ENCODE measurements at regions not wholly inside any gene's neighbourhood (a gene's known extent, or its start where the extent isn't known, plus 50 kb on each side); places are given as distances from the start of the nearest gene placed in this dataset.
"Not testable (repeated sequence)": the region's sequence is repeated elsewhere in the genome, so short reads cannot be mapped to it uniquely, and the experiment has no call there.

DNA sequence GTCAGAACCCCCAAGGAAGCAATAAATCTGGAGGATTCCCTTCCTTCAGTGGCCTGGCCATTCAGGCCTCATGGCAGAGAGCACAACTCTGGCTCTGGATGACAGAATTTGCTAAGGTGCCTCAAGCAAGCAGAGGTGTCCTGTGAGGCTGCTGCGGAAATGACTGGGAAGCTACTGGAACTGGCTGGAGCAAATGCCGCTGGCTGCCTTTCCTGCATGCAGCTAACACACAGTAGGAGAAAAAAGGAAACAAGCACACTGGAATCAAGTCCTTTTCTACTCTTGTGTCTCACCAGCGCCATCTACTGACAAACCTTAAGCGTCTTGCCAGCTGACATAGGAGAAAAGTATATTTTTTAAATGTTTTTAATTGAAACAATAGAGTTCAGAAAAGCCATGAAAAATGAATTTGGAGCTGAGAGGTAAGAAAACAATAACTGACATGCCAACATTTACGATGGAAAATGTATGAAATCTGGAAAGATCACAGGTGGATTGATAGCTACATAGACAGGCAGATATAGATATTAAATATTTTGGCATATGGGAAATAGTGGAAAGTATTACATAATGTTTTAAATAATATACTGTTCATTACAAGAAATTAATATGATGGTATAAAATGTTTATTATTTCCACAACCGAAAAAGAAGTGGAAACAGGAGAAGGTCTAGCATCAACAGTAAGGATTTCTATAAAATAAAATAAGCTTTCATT is 951.6 kb downstream of the ANKRD7 start:
- DNase-seq, result peak; percentile 83

DNA sequence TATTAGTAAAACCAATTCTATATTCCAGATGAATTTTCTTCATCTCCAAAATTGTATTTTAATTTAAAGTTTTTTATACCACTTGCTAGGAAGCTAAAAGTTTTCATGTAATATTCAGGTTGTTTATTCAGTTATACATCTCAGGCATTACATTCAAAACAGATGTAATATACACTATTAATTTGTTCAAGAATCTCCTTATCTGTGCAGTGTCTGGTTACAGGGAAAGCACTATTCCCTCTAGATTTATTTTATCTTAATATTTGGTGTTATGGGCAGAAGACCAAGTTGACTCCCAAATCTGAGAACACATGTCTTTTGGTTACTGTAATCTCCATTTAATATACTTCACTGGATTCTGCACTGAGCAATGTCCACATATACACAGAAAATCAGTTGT is 953.4 kb downstream of the ANKRD7 start:
- no peak for DNase-seq

DNA sequence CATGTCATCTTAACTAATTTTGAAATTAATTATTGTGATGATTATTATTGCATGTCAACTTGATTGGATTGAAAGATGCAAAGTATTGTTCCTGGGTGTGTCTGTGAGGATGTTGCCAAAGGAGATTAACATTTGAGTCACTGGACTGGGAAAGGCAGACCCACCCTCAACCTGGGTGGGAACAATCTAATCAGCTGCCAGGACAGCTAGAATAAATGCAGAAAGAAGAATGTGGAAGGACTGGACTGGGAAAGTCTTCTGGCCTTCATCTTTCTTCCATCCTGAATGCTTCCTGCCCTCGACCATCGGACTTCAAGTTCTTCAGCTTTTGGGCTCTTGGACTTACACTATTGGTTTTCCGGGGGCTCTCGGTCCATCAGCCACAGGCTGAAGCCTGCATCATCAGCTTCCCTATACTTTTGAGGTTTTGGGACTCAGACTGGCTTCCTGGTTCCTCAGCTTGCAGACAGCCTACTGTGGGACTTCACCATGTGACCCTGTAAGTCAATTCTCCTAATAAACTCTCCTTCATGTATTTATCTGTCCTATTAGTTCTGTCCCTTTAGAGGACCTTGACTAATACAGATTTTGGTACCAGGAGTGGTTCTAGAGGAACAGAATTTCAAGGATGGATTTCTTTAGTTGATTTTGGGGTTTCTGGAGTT is 959.8 kb downstream of the ANKRD7 start:
- DNase-seq, result no peak

DNA sequence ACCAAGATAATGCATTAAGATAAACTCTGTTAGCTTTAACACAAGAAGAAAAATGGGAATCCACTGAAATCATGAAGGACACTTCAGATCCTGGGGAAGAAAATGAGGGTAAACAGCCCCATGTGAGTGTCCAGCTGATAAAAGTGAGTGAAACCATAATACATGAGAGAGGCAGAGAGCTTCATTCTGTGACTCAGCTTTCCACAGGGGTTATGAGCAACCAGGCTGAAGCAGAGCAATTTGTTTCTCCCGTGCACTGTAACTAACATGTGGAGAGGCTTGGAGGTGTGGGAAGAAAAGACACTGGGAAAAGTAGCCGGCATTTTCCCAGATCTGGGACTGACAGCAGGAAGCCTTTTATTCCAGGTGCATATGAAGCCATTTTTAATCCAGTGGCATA is 971.7 kb downstream of the ANKRD7 start:
- no peak for DNase-seq

DNA sequence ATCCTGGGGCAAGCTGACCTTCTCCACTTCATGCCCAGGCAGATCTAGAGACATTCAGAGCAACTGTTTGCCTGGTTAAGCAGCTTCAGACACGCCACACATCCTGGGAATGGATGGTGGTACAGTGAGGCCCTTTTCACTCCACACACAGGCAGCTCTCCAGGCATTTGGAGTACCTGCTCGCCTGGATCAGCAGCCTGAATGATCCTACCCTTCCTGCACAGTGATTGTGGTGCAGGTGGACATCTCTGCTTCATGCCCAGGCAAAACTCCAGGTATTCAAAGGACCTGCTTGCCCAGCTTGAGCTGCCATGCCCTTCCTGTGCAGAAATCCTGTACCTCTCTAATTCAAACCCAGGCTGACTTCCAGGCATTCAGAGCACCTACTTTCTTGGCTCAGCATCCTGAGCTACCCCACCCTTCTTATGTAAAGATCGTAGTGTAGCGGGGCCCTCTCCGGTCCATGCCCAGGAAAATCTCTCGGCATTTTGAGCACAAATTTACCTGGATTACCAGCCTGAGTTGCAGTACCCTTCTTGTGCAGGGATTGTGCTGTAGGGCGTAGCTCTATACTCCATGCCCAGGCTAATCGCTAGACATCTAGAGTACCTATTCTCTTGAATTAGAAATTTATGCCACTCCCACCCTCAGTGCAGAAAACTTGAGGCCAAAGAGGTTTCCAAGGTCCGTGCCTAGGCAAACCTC is 972.8 kb downstream of the ANKRD7 start:
- DNase-seq, result no peak

DNA sequence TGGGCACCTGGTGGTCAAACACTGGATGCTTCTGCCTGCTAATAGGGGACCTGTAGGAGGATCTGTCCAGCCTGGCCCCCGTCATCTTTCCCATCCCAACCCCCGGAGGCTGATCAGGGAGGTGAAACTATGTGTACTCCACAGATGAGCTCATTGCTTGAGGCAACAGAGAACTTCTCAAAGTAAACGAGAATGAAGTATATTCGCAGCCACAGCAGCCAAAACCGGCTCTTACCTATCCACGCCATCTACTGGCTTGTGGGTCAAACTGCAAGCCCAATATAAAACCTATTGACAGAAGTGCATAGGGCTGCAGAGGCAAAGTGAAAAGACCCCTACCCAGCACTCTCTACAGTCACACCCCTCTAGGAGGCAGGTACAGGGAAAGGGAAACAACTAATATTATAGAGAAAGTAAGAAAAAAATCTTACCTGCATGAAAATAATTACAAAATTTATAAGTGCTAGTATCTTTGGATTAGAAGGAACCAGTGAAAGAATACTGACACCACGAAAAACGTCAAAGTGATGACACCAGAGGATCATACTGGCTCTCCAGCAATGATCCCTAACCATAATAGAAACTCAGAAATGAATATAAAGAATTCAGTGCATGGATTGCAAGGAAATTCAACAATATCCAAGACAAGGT is 973.5 kb downstream of the ANKRD7 start:
- DNase-seq, result peak; percentile 56

DNA sequence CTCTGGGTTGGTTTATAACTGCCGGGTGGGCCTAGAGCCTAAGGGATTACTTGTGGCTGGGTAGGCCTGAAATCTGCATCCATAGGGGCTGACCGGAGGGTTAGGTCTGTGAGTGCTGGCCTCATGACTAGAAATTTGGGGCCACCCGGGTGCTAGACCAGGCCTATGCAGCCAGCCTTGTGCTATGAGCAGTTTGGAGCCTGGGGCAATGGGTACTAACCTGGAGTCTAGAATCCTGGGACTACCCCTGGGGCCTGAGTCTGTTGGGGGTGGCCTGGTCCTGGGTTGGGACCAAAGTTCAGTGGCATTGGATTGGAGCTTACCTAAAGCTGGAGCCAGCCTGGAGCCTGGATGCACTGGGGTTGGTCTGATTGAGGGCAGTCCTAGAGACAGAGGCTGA is 995.2 kb downstream of the ANKRD7 start:
- DNase-seq, result no peak

DNA sequence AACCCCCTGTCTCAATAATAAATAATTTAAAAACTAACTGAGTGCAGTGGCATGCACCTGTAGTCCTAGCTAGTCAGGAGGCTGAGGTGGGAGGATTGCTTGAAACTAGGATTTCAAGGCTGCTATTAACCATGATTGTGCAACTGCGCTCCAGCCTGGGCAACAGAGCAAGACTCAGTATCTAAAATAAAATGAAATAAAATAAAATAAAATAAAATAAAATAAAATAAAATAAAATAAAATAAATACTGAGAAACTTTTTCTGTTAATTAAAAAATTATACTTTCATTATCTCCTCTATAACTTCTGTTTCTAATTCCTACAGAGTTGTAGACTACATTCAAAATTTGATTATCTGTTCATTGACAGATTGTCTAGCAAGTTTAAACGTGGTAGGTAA is 999.4 kb downstream of the ANKRD7 start:
- DNase-seq, result no peak

DNA sequence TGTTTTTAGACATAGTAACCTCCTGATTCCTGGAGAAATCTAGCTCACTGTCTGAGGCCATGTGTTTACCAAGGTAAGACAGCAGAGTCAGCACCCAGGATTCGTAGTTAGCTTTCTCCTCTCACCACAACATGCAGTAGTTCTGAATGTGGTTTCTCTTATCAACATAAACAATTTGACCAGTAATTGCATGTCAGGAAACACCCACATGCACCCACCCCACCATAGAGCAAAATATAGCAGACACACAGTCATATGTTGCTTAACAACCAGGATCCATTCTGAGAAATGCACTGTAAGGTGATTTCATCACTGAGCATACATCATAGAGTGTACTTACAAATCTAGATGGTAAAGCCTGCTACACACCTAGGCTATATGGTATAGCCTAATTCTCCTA is 1004.0 kb downstream of the ANKRD7 start:
- no peak for DNase-seq

DNA sequence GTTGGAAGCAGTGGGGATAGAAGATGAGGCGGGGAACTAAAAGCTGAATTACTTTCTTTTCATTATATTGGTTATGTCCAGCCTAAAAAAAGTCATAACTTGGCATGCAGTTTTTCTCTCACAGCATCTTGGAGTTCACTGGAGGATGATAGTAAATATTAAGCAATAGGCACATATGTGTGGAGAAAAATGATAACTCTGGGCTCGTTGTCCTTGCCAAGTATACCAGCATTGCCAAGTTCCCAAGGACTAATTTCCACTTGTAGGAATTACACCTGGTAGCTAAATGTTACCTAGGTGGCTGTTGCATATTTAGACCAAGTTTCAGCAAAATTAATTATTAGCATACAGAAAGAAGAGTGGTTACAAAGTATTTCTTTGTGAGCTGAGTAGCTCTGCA is 1007.6 kb downstream of the ANKRD7 start:
- DNase-seq, result no peak

DNA sequence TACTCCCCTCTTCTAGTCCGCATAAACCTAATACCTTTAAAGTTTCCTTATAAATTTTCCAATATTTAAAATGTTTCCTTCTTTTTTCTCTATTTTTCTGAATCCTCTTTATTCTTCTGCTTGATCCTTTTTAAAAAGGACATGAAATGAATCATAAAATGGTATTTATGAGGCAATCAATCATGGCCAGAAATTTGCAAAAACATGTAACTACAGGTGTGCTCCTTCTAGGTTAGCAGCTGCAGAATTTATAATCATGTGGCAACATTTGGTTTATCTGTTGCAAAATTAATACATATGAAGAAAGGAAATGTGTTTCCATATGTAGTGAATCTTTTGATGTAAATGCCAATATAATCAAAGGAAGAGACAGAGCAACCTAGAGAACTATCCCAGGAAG is 1008.5 kb downstream of the ANKRD7 start:
- DNase-seq, result no peak

DNA sequence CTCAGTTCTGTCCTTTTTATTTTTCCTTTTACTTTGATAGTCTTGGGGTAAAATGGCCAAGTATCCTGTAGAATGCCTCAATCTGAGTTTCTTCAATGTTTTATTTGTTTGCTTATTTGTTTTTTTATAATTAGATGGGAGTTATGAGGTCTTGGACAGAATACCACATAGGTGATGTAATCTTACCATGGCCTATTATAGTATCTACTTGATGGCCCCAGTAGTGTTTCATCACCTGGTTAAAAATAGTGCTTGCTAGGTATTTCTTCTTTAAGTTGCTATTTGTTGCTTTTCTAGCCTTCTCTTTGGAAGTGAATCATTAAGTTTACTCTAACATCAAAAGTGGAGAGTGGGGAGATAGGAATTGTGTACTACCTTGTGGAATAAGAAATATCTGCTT is 1020.0 kb upstream of the KCND2 start:
- no peak for DNase-seq

DNA sequence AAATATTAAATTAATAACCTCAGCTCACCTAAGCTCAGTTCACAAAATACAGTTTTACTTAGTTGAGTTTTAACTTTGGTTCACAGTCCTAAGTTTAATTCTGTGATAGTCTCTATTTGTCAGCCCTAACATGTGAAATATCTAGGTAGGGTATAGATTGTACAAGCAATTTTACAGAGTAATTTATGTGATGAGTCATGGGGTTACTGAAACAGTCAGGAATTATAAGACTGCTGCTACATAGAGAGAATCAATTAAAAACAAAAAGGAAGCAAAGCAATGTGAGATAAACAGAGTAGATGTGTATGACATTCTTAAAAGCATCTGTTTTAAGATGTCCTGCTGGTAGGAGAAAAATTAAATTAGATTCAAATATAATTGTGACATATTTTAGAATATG is 1018.2 kb upstream of the KCND2 start:
- no peak for DNase-seq

DNA sequence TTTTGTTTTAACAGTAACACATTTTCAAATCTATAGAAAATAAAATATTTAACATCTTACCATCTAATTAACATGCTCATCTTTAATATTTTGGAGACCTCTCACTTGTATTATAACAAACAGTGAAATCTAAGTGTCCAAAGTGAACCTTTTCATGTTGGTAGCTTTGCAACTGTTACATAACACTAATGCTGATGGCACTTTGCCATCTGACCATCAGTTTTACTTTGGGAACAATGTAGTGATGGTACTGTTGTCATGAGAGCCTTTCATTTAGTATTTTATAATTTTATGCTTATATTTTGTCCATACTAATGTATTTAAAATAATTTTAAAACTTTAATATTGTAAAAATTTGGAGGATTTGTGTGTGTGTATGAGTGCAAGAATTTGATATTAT is 1017.0 kb upstream of the KCND2 start:
- DNase-seq, result no peak

DNA sequence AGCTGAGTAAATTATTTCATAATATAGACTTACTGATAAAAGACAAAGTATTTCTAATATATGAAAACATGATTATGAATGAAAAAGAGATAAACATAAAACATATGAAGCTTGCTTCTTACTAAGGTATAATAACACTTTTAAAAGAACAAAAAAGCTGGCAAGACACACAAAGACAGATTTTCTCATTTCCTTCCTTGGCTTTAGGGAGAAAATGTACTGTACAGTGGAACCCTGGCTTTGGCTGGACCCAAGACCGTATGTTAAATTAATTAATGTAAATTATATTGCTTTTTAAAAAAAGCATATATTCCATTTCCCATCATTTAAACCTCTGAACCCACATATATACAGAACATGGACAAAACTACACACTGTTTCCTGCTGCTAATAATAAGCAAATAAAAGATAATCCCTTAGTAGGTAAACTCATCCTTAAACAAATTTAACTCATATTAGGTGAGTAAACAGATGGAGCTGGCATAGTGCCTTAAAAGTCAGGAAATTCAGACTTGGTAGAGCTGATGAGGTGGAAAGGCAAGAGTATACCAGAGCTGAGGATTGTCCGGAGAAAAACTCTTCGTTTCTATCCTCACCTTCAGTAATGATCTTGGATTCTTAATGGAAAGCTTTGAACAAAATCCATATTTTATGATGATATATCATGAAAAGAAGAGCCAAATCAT is 1016.4 kb upstream of the KCND2 start:
- DNase-seq, result peak; percentile 63

DNA sequence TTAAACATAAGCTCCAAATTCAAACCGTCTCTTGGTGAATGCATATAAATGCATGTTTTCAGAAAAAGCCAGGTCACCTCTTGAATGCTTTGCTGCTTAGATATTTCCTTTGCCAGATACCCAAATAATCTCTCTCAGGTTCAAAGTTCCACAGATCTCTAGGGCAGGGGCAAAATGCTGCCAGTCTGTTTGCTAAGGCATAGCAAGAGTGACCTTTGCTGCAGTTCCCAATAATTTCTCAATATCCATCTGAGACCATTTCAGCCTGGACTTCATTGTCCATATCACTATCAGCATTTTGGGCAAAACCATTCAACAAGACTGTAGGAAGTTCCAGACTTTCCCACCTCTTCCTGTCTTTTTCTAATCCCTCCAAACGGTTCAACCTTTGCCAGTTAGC is 1006.2 kb upstream of the KCND2 start:
- not testable (repeated sequence) for DNase-seq

DNA sequence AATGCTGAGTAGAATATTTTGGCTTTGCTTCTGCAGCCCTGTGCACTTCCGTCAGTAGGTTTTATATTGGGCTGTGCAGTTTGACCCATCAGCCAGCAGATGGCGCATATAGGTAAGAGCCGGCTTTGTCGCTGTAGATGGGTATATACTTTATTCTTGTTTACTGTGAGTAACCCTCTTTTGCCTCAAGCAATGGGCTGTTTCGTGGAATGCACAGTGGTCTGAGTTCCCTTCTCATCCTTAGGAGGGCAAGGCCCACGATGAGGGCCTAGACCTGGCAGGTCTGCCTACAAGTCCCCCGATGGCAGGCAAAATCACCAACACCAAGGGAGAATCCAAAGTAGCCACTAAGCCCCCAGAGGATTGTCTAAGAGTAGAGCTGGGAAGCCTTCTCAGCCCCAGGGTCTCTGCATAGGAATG is 1002.9 kb upstream of the KCND2 start:
- peak; percentile 57 for DNase-seq

DNA sequence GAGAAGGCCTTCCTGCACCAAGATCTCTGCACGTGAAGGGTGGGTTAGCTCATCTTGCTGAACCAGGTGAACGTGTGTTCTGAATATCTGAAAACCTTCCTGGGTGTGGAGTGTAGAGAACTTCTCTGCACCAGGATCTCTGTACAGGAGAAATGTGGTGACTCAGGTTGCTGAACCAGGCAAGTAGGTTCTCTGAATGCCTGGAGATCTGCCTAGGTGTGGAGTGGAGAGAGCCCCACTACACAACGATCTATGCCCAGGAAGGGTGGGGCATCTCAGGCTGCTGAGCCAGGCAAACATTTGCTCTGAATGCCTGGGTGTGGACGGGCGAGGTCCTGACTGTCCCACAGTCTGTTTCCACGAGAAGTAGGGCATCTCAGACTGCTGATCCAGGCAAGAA is 1002.3 kb upstream of the KCND2 start:
- DNase-seq, result no peak

DNA sequence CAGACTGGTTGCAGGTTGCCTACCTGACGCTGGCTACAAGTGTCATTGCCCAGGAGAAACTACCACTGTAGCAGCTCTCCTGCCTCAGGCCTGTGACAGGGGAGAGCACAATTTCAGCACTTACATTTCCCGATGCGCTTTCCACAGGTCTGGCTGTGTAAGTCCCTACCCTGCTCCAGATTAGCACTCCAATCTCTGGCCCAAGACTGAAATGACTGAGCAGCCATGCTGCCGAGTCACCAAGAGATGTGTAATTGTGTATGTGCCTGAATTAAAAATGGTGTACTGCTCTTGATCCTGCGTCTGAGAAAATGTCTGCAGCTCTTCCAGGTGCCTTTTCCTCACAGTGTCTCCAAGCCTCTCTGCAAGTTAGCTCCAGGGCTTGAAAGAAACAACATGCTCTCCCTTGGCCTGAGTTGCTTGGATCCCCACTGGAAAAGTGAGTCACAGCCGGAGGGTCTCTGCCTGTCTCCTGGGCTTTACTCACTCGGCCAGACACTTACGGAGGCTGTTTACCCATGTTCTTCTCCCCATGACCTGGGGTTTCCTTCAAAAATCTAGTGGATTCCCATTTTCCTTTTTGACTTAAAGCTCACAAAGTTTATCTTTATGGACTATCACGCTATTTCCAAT is 1001.7 kb upstream of the KCND2 start:
- DNase-seq, result no peak

DNA sequence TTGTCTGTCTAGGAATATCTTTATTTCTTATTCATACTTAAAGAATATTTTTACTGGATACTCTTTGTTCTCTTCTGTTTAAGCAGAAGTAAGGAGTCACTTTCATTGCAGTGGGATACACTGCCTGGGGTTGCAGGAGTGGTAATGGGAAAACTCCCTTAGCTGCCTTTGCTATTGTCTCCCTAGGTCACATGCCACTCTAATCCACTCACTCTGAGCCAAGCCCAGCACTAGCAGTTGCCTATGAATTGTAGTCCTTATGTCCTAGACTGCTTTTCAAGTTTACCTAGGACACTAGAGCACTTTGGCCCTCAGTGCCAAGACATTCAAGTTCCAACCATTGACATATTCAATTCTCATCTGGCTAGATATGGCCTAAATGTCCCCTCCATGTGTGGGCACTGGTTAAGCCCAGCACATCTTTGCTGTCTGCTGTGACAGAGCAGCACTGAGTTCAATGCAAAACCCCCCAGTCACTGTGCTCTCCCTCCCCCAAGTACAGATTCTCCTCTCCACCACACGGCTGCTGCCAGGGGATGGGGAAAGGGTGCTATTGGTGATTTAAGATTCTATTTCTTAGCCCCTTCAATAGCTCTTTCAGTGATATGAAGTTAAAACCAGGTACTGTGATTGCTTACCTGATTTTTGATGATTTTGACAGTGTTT is 991.7 kb upstream of the KCND2 start:
- no peak for DNase-seq

DNA sequence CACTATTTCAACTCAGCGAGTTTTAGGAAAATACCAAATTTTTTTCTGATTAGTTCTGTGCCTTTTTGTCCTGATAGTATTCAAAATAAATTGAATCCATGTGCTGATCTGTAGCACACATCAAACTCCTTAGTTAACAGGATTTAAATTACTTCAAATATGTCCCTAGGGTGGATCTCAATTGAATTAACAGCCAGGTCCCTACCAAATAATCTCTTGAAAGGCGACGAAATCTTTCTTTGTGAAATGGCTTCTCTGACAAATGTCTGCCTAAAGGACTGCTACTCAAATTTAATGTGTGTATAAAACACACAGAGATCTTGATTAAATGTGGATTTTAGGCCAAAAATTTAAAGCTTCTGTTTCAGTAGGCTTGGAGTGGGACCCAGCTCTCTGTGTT is 989.6 kb upstream of the KCND2 start:
- no peak for DNase-seq

DNA sequence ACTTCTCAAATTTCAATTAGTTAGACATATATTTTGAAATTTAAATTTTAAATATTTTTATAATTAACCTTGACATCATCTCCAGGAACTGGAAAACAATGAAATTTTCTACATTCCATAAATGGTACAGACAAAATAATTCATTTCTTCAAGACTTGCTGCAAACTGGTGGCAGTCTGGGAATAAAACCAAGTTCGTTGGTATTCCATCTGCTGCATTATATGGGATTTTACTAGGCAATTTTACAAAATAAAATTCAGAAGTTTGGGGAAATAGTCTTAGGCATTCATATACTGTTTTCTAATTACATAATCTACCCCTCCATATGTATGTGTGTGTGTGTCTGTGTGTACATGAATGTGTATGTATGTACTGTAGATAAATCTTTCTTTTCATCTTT is 984.6 kb upstream of the KCND2 start:
- no peak for DNase-seq
